Progenitor cell of endocrine pancreas (in vitro differentiated cells): ENCODE measurements at regions not wholly inside any gene's neighbourhood (a gene's known extent, or its start where the extent isn't known, plus 50 kb on each side); places are given as distances from the start of the nearest gene placed in this dataset.

Source experiments
- DNase-seq: peaks from one replicate; pipeline ENCODE4 v3.0.0; 2021; ENCODE audit warnings: low spot score; ENCODE audit not compliant: unreplicated experiment
- H3K27ac Mint-ChIP-seq: 2 replicates; pipeline ENCODE4 v1.8.0; 2021; ENCODE audit warnings: mild to moderate bottlenecking, moderate library complexity, mixed read lengths
- H3K27me3 Mint-ChIP-seq: 2 replicates; pipeline ENCODE4 v1.8.0; 2021; ENCODE audit warnings: mixed read lengths
- H3K36me3 Mint-ChIP-seq: 2 replicates; pipeline ENCODE4 v1.8.0; 2022; ENCODE audit warnings: mixed read lengths; ENCODE audit not compliant: insufficient read depth
- H3K4me1 Mint-ChIP-seq: 2 replicates; pipeline ENCODE4 v1.8.0; 2021; ENCODE audit warnings: low read depth, mixed read lengths
- H3K4me3 Mint-ChIP-seq: 2 replicates; pipeline ENCODE4 v1.8.0; 2021; ENCODE audit warnings: low read depth, mild to moderate bottlenecking, moderate library complexity, mixed read lengths
- H3K9me3 Mint-ChIP-seq: 2 replicates; pipeline ENCODE4 v1.8.0; 2021; ENCODE audit warnings: low read depth, mixed read lengths
- CTCF ChIP-seq: fragments of 200-600 bp; sonication (generic); IDR thresholded peaks from one replicate; pipeline ENCODE4 v1.5.0; 2021; ENCODE audit warnings: antibody characterized with exemption, mild to moderate bottlenecking; ENCODE audit not compliant: unreplicated experiment

DNA sequence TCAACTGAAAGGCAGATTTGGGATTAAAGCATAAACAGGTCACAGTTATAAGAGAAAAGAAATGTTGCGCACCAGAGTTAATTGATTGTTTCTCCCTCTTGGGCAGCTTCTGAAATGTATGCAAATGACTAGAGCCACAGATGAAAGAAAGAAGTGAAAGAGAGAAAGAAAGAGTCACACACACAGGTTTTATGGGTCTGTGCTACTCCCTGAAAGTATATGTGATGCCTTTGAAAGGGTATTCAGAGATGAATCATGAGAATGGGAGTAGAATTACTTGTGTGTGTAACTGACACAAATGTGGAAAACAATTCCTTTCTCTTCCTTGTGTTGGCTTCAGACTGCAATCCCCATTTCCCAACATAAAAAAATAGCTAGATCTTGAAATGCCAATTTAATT lies 196.9 kb downstream of the FOXA2 start:
- peaks cover 31% of the 10 kb centered on the region for H3K4me1 Mint-ChIP-seq
- no peak overlapping the region for H3K4me3 Mint-ChIP-seq
- no peak for DNase-seq
- no peak overlapping the region for H3K27ac Mint-ChIP-seq
- no peaks in the 10 kb centered on the region for H3K36me3 Mint-ChIP-seq
- no peaks in the 10 kb centered on the region for H3K9me3 Mint-ChIP-seq
- no peak for TF ChIP-seq CTCF
- H3K27me3 Mint-ChIP-seq: no peaks in the 10 kb centered on the region

- Mint-ChIP-seq H3K27me3 (no peaks in the 10 kb centered on the region), H3K27ac (no peak overlapping the region), H3K4me3 (no peak overlapping the region), H3K9me3 (no peaks in the 10 kb centered on the region), H3K4me1 (peaks cover 40% of the 10 kb centered on the region), H3K36me3 (no peaks in the 10 kb centered on the region)
- DNase-seq: no peak
- TF ChIP-seq CTCF: no peak
These were observed 198.1 kb downstream of the FOXA2 start for GRCh38 chr20:22386306-22386623.

DNA sequence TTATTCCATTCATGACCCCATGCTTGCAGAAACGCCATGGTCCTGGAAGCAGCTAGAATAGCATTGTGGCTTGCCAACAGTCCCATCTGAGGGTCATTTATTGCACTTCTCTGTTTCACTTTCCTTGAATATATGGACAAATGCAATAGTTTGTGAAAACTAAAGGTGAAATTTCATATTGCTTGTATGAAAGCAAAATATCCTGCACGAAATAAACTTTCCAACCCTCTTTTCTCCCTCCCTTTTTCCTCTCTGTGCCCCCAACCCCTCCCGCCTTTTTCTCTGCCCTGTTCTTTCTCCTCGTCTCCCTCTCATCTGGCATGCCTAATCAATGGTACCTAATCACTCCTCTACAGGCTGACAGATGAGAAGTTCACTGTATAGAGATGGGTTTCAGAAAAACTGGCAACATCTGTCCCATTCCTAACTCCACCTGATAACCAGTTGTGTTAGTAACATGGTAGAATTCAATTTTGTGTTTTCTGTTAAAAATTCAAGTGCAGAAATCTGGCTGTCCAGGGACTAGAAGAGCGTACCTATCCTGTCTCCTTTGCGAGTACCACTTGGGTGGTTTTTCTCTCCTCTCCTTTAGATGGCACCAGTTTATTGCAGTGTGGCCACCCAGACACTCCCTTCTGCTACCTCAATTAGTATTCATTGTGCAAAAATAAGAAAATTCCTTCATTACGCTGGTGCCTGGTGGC lies 198.6 kb downstream of the FOXA2 start:
- Mint-ChIP-seq H3K9me3 (no peaks in the 10 kb centered on the region), H3K4me3 (no peak overlapping the region), H3K4me1 (peaks cover 40% of the 10 kb centered on the region), H3K27ac (no peak overlapping the region), H3K27me3 (no peaks in the 10 kb centered on the region), H3K36me3 (no peaks in the 10 kb centered on the region)
- DNase-seq: no peak
- TF ChIP-seq CTCF: peak; percentile 43

DNA sequence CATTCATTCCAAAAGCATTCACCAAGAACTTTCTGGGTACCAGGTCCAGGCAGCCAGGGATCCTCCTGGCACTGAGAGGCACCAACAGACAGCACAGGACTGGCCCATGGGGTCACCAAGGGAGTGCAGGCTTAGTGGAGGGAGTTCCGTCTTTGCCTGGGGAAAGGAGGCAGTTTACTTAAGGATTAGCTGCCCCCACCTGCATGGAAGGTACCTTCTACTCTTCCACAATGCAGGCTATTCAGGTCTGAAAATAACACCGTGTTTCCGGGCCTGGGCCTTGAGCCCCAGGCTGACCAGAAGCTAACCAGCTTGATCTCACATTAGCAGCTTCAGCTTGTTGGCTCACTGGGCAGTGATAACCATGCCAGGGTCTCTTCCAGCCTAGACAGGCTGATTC lies 199.4 kb downstream of the FOXA2 start:
- H3K27ac Mint-ChIP-seq: no peak overlapping the region
- no peak for DNase-seq
- TF ChIP-seq CTCF: no peak
- peaks cover 36% of the 10 kb centered on the region for H3K4me1 Mint-ChIP-seq
- no peaks in the 10 kb centered on the region for H3K36me3 Mint-ChIP-seq
- H3K27me3 Mint-ChIP-seq: no peaks in the 10 kb centered on the region
- H3K9me3 Mint-ChIP-seq: no peaks in the 10 kb centered on the region
- H3K4me3 Mint-ChIP-seq: no peak overlapping the region

GRCh38 chr20:22383156-22383555 lies 201.2 kb downstream of the FOXA2 start:
- Mint-ChIP-seq H3K4me3 (no peak overlapping the region), H3K4me1 (peaks cover 33% of the 10 kb centered on the region), H3K27ac (no peak overlapping the region), H3K27me3 (no peaks in the 10 kb centered on the region), H3K9me3 (no peaks in the 10 kb centered on the region), H3K36me3 (no peaks in the 10 kb centered on the region)
- TF ChIP-seq CTCF: no peak
- DNase-seq: no peak
